PFSK-1 (cell line): ENCODE measurements at regions not wholly inside any gene's neighbourhood (a gene's known extent, or its start where the extent isn't known, plus 50 kb on each side); places are given as distances from the start of the nearest gene placed in this dataset.

Experiments used
- FOXP2 ChIP-seq: optimal IDR thresholded peaks from 2 replicates; pipeline ENCODE3; 2011; ENCODE audit warnings: borderline replicate concordance, control low read depth, inconsistent platforms; ENCODE audit not compliant: insufficient read depth; ENCODE audit errors: extremely low read length, extremely low read depth
- POLR2AphosphoS5 ChIP-seq: IDR thresholded peaks from 2 replicates; pipeline ENCODE4 v1.6.1; 2012; ENCODE audit warnings: low read depth, mild to moderate bottlenecking, control low read depth, low read length, moderate library complexity
- SIN3A ChIP-seq: IDR thresholded peaks from 2 replicates; pipeline ENCODE4 v1.6.1; 2012; ENCODE audit warnings: mild to moderate bottlenecking, low read length, moderate library complexity, borderline replicate concordance; ENCODE audit not compliant: insufficient read depth
- TAF1 ChIP-seq: IDR thresholded peaks from 2 replicates; pipeline ENCODE4 v1.6.1; 2012; ENCODE audit warnings: low read length, control low read depth, borderline replicate concordance; ENCODE audit not compliant: insufficient read depth
- TF ChIP-seq, protein P1 (sequence below), 2 experiments: IDR thresholded peaks; 2 replicates each; pipeline versions ENCODE4 v1.6.1 to v1.8.0; 2011 to 2012; ENCODE audit warnings: low read depth in 2 of 2, low read length in 2 of 2, control low read depth in 1 of 2, inconsistent platforms in 1 of 2, mild to moderate bottlenecking in 1 of 2, moderate library complexity in 1 of 2; ENCODE audit not compliant: insufficient read depth in 1 of 2

DNA sequence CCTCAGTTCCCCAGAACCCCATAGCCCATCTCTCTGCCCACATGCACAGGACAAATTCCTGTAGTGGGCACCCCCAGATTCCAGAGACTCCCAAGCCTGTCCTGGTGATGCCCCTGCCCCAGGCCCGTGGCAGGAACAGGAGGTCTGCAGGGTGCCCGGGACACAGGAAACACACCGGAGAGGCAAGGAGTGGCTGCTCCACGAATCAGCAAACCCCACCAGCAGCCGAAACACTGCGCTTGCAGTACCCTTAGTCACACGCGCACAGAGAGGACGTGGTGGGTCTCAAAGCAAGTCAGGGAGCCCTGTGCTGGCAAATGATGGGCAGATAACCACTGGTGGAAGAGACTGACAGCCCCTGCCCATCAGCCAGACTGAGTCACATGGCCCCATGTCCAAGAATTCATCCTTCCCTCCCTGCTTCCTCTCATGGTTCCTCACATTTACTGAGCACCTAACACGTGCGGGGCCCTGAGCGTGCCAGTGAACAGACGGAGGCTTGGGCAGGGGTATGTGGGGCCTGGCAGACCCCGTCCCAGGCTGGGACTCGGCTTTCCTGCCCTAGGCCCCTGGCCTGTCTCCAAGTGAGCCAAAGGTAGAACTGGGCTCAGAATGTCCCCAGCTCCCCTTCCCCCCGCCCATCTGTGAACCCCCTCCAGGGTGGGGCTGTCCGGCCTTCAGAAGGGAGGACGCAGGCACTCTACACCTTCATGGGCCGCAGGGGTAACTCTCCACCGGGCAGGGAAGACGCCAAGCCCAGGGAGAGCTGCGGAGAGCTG lies 130.4 kb upstream of the IQSEC1 start:
- TF ChIP-seq, protein P1, sequence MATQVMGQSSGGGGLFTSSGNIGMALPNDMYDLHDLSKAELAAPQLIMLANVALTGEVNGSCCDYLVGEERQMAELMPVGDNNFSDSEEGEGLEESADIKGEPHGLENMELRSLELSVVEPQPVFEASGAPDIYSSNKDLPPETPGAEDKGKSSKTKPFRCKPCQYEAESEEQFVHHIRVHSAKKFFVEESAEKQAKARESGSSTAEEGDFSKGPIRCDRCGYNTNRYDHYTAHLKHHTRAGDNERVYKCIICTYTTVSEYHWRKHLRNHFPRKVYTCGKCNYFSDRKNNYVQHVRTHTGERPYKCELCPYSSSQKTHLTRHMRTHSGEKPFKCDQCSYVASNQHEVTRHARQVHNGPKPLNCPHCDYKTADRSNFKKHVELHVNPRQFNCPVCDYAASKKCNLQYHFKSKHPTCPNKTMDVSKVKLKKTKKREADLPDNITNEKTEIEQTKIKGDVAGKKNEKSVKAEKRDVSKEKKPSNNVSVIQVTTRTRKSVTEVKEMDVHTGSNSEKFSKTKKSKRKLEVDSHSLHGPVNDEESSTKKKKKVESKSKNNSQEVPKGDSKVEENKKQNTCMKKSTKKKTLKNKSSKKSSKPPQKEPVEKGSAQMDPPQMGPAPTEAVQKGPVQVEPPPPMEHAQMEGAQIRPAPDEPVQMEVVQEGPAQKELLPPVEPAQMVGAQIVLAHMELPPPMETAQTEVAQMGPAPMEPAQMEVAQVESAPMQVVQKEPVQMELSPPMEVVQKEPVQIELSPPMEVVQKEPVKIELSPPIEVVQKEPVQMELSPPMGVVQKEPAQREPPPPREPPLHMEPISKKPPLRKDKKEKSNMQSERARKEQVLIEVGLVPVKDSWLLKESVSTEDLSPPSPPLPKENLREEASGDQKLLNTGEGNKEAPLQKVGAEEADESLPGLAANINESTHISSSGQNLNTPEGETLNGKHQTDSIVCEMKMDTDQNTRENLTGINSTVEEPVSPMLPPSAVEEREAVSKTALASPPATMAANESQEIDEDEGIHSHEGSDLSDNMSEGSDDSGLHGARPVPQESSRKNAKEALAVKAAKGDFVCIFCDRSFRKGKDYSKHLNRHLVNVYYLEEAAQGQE (IDR thresholded peaks at IDR 0.05; ENCODE audit: insufficient read depth in 1 of 2, low read depth in 2 of 2, low read length in 2 of 2) = no peak
- TF ChIP-seq TAF1 (no peak), POLR2AphosphoS5 (no peak), SIN3A (no peak), FOXP2 (no peak)
